ENCODE measurements at regions not wholly inside any gene's neighbourhood (a gene's known extent, or its start where the extent isn't known, plus 50 kb on each side); places are given as distances from the start of the nearest gene placed in this dataset.

GRCh38 chr4:43822621-43823020 lies 626.0 kb downstream of the KCTD8 start:
- DNase-seq, result no peak

- no peak for DNase-seq
These were observed 612.7 kb downstream of the KCTD8 start for GRCh38 chr4:43835869-43836268.

- DNase-seq, result no peak
These were observed 611.4 kb downstream of the KCTD8 start for GRCh38 chr4:43837171-43837570.

GRCh38 chr4:43837604-43838003 lies 611.0 kb downstream of the KCTD8 start:
- DNase-seq, result no peak

- DNase-seq, result no peak
These were observed 606.0 kb downstream of the KCTD8 start for GRCh38 chr4:43842594-43842993.

GRCh38 chr4:43843501-43843900 lies 605.1 kb downstream of the KCTD8 start:
- DNase-seq, result no peak

GRCh38 chr4:43846111-43846587 lies 602.5 kb downstream of the KCTD8 start:
- peak in 1 of 5 experiments; percentile 3 for DNase-seq

- no peak for DNase-seq
These were observed 594.9 kb downstream of the KCTD8 start for GRCh38 chr4:43853565-43854264.

- no peak for DNase-seq
These were observed 593.3 kb downstream of the KCTD8 start for GRCh38 chr4:43855283-43855682.

GRCh38 chr4:43864616-43865146 lies 583.9 kb downstream of the KCTD8 start:
- DNase-seq, result no peak

GRCh38 chr4:43867908-43868307 lies 580.7 kb downstream of the KCTD8 start:
- DNase-seq, result no peak

GRCh38 chr4:43875655-43876054 lies 573.0 kb downstream of the KCTD8 start:
- no peak for DNase-seq

- DNase-seq, result no peak
These were observed 566.1 kb downstream of the KCTD8 start for GRCh38 chr4:43882470-43882869.

GRCh38 chr4:43886196-43886595 lies 562.4 kb downstream of the KCTD8 start:
- DNase-seq, result no peak

- no peak for DNase-seq
These were observed 549.8 kb downstream of the KCTD8 start for GRCh38 chr4:43898836-43899235.

GRCh38 chr4:43903456-43903855 lies 545.2 kb downstream of the KCTD8 start:
- DNase-seq, result no peak

- DNase-seq, result no peak
These were observed 530.2 kb downstream of the KCTD8 start for GRCh38 chr4:43918377-43918776.

- DNase-seq, result no peak
These were observed 516.2 kb downstream of the KCTD8 start for GRCh38 chr4:43932448-43932847.

GRCh38 chr4:43943998-43944397 lies 504.6 kb downstream of the KCTD8 start:
- DNase-seq, result no peak

- no peak for DNase-seq
These were observed 488.6 kb downstream of the KCTD8 start for GRCh38 chr4:43959976-43960375.

GRCh38 chr4:43968011-43968410 lies 480.6 kb downstream of the KCTD8 start:
- no peak for DNase-seq

- DNase-seq, result no peak
These were observed 465.0 kb downstream of the KCTD8 start for GRCh38 chr4:43983610-43984009.

GRCh38 chr4:43987331-43987944 lies 461.2 kb downstream of the KCTD8 start:
- DNase-seq, result no peak

GRCh38 chr4:43990551-43990950 lies 458.1 kb downstream of the KCTD8 start:
- DNase-seq, result no peak

Data from T-helper 2 cell (primary cell).